Osteoblast (primary cell): ENCODE measurements at regions not wholly inside any gene's neighbourhood (a gene's known extent, or its start where the extent isn't known, plus 50 kb on each side); places are given as distances from the start of the nearest gene placed in this dataset.

Experiments used
- DNase-seq: peaks from one replicate; pipeline ENCODE4 v3.0.0; 2011; ENCODE audit warnings: low spot score, mixed read lengths; ENCODE audit not compliant: insufficient read length; ENCODE audit errors: missing footprints
- H2AFZ ChIP-seq: 2 replicates; pipeline ENCODE4 v1.6.0; 2011; ENCODE audit warnings: mild to moderate bottlenecking, low read length
- H3K27ac ChIP-seq: 2 replicates; pipeline ENCODE4 v1.5.1; 2011; ENCODE audit warnings: mild to moderate bottlenecking, low read depth, low read length, moderate library complexity
- H3K27me3 ChIP-seq: 2 replicates; pipeline ENCODE4 v1.6.0; 2012; ENCODE audit warnings: mild to moderate bottlenecking, control low read depth, inconsistent platforms, low read length, moderate library complexity; ENCODE audit not compliant: insufficient read depth
- H3K36me3 ChIP-seq: 2 replicates; pipeline ENCODE4 v1.5.1; 2011; ENCODE audit warnings: mild to moderate bottlenecking, low read length, control low read depth, moderate library complexity; ENCODE audit not compliant: insufficient read depth
- H3K4me1 ChIP-seq: 2 replicates; pipeline ENCODE4 v1.5.1; 2011; ENCODE audit warnings: mild to moderate bottlenecking, low read length, control low read depth, moderate library complexity; ENCODE audit not compliant: insufficient read depth
- H3K4me2 ChIP-seq: 2 replicates; pipeline ENCODE4 v1.6.0; 2011; ENCODE audit warnings: mild to moderate bottlenecking, low read length; ENCODE audit not compliant: insufficient read depth
- H3K4me3 ChIP-seq: fragments of 200-600 bp; sonication (generic); 3 replicates; pipeline ENCODE4 v1.5.1; 2012; ENCODE audit warnings: mild to moderate bottlenecking, low read length, inconsistent platforms; ENCODE audit not compliant: insufficient read depth
- H3K79me2 ChIP-seq: 2 replicates; pipeline ENCODE4 v1.6.0; 2012; ENCODE audit warnings: mild to moderate bottlenecking, low read length, control low read depth, inconsistent platforms; ENCODE audit not compliant: insufficient read depth
- H3K9me3 ChIP-seq: 2 replicates; pipeline ENCODE4 v1.5.1; 2011; ENCODE audit warnings: low read depth, low read length, control low read depth
- H4K20me1 ChIP-seq: 2 replicates; pipeline ENCODE4 v1.6.0; 2012; ENCODE audit warnings: mild to moderate bottlenecking, low read length, control low read depth; ENCODE audit not compliant: insufficient read depth
- CTCF ChIP-seq: IDR thresholded peaks from 2 replicates; pipeline ENCODE4 v1.5.1; 2011; ENCODE audit warnings: mild to moderate bottlenecking, low read depth, low read length, moderate library complexity; ENCODE audit errors: extremely low read depth

DNA sequence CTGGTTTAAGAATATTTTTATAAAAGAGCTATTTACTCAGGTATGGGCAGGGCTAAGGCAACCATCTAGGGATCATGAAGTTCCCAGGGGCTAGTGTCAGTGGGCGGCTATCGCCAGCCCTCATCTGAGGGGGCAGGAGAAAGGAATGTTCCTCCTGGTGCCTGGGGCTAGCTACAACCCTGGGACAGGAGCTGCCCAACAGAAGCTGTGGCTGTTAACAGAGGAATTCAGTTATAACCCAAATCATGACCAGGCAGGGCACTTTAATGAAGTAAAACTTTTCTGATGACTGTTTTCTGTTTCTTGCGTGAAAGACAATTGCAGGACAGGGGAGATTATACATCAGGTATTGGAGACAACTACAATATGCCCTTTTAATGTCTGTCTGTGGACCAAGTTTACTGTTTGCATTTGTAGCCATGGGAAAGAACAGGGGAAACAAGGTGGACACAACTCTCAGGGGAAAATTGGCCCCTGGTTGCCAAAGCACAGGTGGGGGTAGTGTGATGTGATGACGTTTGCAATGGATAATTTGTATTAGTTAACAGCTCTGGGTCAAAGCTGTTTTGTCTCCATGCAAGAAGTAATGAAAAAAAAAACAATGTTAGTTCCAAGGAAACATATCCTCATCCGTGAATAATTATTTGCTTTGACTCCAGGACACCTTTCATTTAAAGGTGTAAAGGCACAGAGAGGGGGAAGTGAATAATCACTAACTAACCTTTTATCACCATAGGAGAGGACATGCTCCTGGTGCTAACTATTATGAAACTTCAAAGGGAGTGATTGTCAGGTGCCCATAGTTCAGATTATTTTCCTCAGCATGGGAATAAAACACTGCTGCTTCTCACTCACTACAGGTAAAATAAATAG is 105.2 kb downstream of the TSEN15 start:
- Histone ChIP-seq H4K20me1 (no peaks in the 10 kb centered on the region), H3K9me3 (no peaks in the 10 kb centered on the region), H3K79me2 (no peaks in the 10 kb centered on the region), H2AFZ (no peak overlapping the region), H3K4me3 (no peak overlapping the region), H3K4me1 (peaks cover 20% of the 10 kb centered on the region), H3K27me3 (no peaks in the 10 kb centered on the region), H3K36me3 (no peaks in the 10 kb centered on the region), H3K27ac (no peak overlapping the region), H3K4me2 (no peak overlapping the region)
- no peak for DNase-seq
- TF ChIP-seq CTCF: no peak

DNA sequence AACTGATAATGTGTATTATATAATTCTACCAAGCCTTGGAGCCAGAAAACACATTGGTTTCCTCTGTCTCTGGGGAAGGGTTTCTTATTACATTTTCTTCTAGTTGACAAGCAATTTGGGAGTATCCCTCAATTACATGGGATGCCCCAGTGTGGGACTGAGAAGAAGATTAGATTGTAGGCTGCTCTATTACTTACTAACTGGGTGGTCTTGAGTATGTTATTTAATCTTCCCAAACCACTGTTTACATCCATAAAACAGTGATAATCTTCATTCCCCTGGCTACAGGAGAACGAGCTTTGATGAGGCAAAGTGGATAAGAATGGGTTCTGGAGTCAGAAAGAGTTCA is 105.8 kb downstream of the TSEN15 start:
- no peak overlapping the region for H2AFZ ChIP-seq
- no peaks in the 10 kb centered on the region for H3K9me3 ChIP-seq
- no peaks in the 10 kb centered on the region for H4K20me1 ChIP-seq
- no peak overlapping the region for H3K4me3 ChIP-seq
- DNase-seq: no peak
- H3K4me1 ChIP-seq: peaks cover 23% of the 10 kb centered on the region
- no peak overlapping the region for H3K4me2 ChIP-seq
- no peaks in the 10 kb centered on the region for H3K27me3 ChIP-seq
- TF ChIP-seq CTCF: no peak
- no peaks in the 10 kb centered on the region for H3K36me3 ChIP-seq
- H3K27ac ChIP-seq: no peak overlapping the region
- no peaks in the 10 kb centered on the region for H3K79me2 ChIP-seq

DNA sequence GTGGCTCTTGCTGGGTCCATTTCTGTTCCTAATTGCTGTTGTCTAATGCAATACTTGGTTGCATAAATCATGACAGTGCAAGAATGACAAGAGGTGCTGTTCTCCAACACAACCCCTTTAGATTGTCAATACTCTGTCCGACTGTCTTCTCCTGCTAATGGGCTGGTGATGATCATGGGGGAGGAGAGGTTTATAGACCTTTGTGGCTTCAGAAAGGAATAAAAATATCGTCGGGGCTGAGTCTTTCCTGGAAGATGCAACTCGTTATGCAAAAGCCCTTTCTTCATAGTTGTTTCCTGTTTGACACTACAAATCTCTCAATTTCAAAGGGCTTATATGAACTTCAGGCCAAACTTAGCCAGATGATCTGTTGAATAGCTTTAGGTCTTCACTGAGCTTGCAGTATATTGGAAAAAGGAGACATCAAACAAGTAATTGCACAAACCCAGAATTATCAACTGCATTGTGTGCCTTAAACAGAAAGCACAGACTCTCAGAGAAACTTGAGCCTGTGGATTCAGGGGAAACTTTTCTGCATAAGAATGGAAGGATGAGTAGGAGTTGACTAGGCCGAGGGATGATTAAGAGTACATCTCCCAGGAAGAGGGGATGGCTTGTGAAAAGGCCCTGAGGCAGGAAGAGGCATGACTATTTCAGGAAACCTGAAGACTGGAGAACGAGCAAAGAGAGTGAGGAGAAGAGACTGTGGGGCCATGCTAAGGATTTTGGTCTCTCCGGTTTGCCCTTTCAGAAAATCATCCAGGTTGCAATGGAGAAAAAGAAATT is 107.6 kb downstream of the TSEN15 start:
- H4K20me1 ChIP-seq: no peaks in the 10 kb centered on the region
- no peak overlapping the region for H3K4me2 ChIP-seq
- no peak for DNase-seq
- no peaks in the 10 kb centered on the region for H3K36me3 ChIP-seq
- H3K27ac ChIP-seq: no peak overlapping the region
- no peak overlapping the region for H3K4me3 ChIP-seq
- TF ChIP-seq CTCF: no peak
- H3K79me2 ChIP-seq: no peaks in the 10 kb centered on the region
- peaks cover 25% of the 10 kb centered on the region for H3K4me1 ChIP-seq
- no peaks in the 10 kb centered on the region for H3K9me3 ChIP-seq
- H2AFZ ChIP-seq: no peak overlapping the region
- no peaks in the 10 kb centered on the region for H3K27me3 ChIP-seq

DNA sequence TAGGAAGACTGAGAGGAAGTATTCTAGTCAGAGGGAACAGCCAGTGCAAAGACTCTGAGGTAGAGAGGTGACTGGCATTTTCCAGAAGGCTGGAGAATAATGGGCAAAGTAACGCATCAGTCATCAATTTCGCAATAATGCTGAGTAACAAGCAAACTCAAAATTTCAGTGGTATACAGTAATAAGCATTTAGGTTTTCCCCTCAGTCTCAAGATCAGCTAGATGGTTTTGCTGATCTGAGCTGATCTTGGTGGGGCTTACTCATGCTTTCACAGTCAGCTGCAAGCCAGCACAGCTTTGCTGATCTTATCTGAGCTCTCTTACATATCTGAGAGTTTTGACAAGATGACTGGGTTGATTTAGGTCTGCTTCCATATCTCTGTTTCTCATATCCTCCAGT is 108.7 kb downstream of the TSEN15 start:
- peak overlapping the region; percentile 69 for H3K27ac ChIP-seq
- peaks cover 26% of the 10 kb centered on the region for H3K4me1 ChIP-seq
- H2AFZ ChIP-seq: no peak overlapping the region

More for the DNA sequence above, 108.7 kb downstream of the TSEN15 start:
- H3K27me3 ChIP-seq: no peaks in the 10 kb centered on the region
- H3K4me2 ChIP-seq: no peak overlapping the region
- H4K20me1 ChIP-seq: no peaks in the 10 kb centered on the region
- no peak overlapping the region for H3K4me3 ChIP-seq
- H3K36me3 ChIP-seq: no peaks in the 10 kb centered on the region
- DNase-seq: peak; percentile 53
- no peaks in the 10 kb centered on the region for H3K9me3 ChIP-seq
- no peaks in the 10 kb centered on the region for H3K79me2 ChIP-seq
- TF ChIP-seq CTCF: no peak
